GM12878 (cell line): ENCODE measurements at regions not wholly inside any gene's neighbourhood (a gene's known extent, or its start where the extent isn't known, plus 50 kb on each side); places are given as distances from the start of the nearest gene placed in this dataset.

Source experiments
- ATAC-seq: fragments of 200-7000 bp; cut with Tn5 transposase; 3 replicates; pipeline ENCODE4 v1.9.1; 2020; ENCODE audit warnings: mild to moderate bottlenecking, moderate library complexity
- BruUV-seq: library from RNA; stranded (reverse); fragments of 400-500 nt; replicated peaks from 2 replicates; lab custom pipeline; 2021; lab: Mats Ljungman, UMichigan
- CTCF ChIA-PET: fragments of 300-600 bp; sonication (Branson Sonifier 250); formaldehyde crosslinking; extraction: SDS; loops from one replicate; lab custom pipeline; 2021; ENCODE audit warnings: inconsistent platforms; lab: Yijun Ruan, JAX
- POLR2A ChIA-PET: fragments of 350-600 bp; formaldehyde crosslinking; extraction: SDS; loops from one replicate; lab custom pipeline; 2021; ENCODE audit warnings: inconsistent platforms; lab: Charles Lee
- RAD21 ChIA-PET: fragments of 300-600 bp; sonication (Branson Sonifier 250); formaldehyde crosslinking; loops from one replicate; lab custom pipeline; 2023; ENCODE audit warnings: antibody characterized with exemption; ENCODE audit not compliant: unreplicated experiment; lab: Charles Lee
- SMC1A ChIA-PET: fragments of 300-600 bp; sonication (Branson Sonifier 250); formaldehyde crosslinking; loops from one replicate; lab custom pipeline; 2023; ENCODE audit not compliant: unreplicated experiment, uncharacterized antibody; lab: Charles Lee
- DNase-seq: peaks from one replicate; pipeline ENCODE4 v3.0.0-alpha.2; 2011; ENCODE audit warnings: low read depth, low spot score
- FAIRE-seq: peaks from 3 replicates; lab custom pipeline; 2011; peaks lifted over from hg19 to GRCh38; lab: Jason Lieb, UNC
- H2AFZ ChIP-seq: 2 replicates; pipeline ENCODE4 v1.6.0; 2011; ENCODE audit warnings: low read depth, low read length, control low read depth; ENCODE audit not compliant: control insufficient read depth
- H3K27ac ChIP-seq: 2 replicates; pipeline ENCODE4 v1.5.1; 2011; ENCODE audit warnings: control low read depth; ENCODE audit not compliant: control insufficient read depth, insufficient read depth
- H3K27me3 ChIP-seq, 2 experiments: replicated peaks in 1 of 2; 2 replicates each; pipeline versions ENCODE4 v1.6.0 to v1.6.1; 2011; ENCODE audit warnings: low read length in 1 of 2; ENCODE audit not compliant: control insufficient read depth in 2 of 2, insufficient read depth in 2 of 2
- H3K36me3 ChIP-seq, 2 experiments: 2 replicates each; pipeline ENCODE4 v1.5.1; 2011; ENCODE audit warnings: low read length in 1 of 2; ENCODE audit not compliant: control insufficient read depth in 2 of 2, insufficient read depth in 2 of 2
- H3K4me1 ChIP-seq: 2 replicates; pipeline ENCODE4 v1.6.1; 2011; ENCODE audit warnings: mild to moderate bottlenecking, low read length, moderate library complexity, mixed read lengths; ENCODE audit not compliant: control insufficient read depth, insufficient read depth
- H3K4me2 ChIP-seq: 2 replicates; pipeline ENCODE4 v1.6.0; 2011; ENCODE audit warnings: control low read depth; ENCODE audit not compliant: control insufficient read depth, insufficient read depth
- H3K4me3 ChIP-seq: fragments of 200-600 bp; sonication (generic); 2 replicates; pipeline ENCODE4 v1.5.1; 2016
- H3K79me2 ChIP-seq: 2 replicates; pipeline ENCODE4 v1.6.0; 2011; ENCODE audit warnings: low read length; ENCODE audit not compliant: control insufficient read depth, insufficient read depth
- H3K9ac ChIP-seq: 2 replicates; pipeline ENCODE4 v1.8.0; 2011; ENCODE audit warnings: low read length, control low read depth, mixed read lengths; ENCODE audit not compliant: control insufficient read depth, insufficient read depth
- H3K9me3 ChIP-seq: replicated peaks from 3 replicates; pipeline ENCODE4 v1.5.1; 2011; ENCODE audit warnings: mild to moderate bottlenecking, low read length; ENCODE audit not compliant: control insufficient read depth, insufficient read depth
- H4K20me1 ChIP-seq: 2 replicates; pipeline ENCODE4 v1.6.0; 2011; ENCODE audit not compliant: control insufficient read depth, insufficient read depth
- BHLHE40 ChIP-seq, 2 experiments: fragments of 450-650 bp in 1 of 2; IDR thresholded peaks; 2 replicates each; pipeline ENCODE4 v1.6.1; 2011 to 2017; ENCODE audit warnings: low read depth in 2 of 2, borderline replicate concordance in 1 of 2, improper control_type of control experiment in 1 of 2, low read length in 1 of 2, mild to moderate bottlenecking in 1 of 2
- EED ChIP-seq: sonication (generic); IDR thresholded peaks from 2 replicates; pipeline ENCODE4 v1.6.1; 2016; ENCODE audit warnings: antibody characterized with exemption, low read depth
- FOXM1 ChIP-seq: IDR thresholded peaks from 2 replicates; pipeline ENCODE4 v1.6.1; 2012; ENCODE audit warnings: low read depth, mild to moderate bottlenecking, inconsistent platforms, low read length, moderate library complexity
- HDGF ChIP-seq: fragments of 450-650 bp; IDR thresholded peaks from 2 replicates; pipeline ENCODE4 v1.6.1; 2016; ENCODE audit warnings: antibody characterized with exemption
- JUND ChIP-seq: IDR thresholded peaks from 2 replicates; pipeline ENCODE4 v1.6.1; 2012; ENCODE audit warnings: low read depth, mild to moderate bottlenecking, low read length, improper control_type of control experiment, moderate library complexity
- KAT2A ChIP-seq: conservative IDR thresholded peaks from 2 replicates; pipeline ENCODE4 v1.6.1; 2011; ENCODE audit warnings: low read depth, low read length; ENCODE audit not compliant: control insufficient read depth
- MTA3 ChIP-seq: IDR thresholded peaks from 2 replicates; pipeline ENCODE4 v1.6.1; 2012; ENCODE audit warnings: low read length, inconsistent platforms, borderline replicate concordance
- NFIC ChIP-seq: IDR thresholded peaks from 2 replicates; pipeline ENCODE4 v1.6.1; 2012; ENCODE audit warnings: low read depth, mild to moderate bottlenecking, inconsistent platforms, low read length, moderate library complexity
- POLR2AphosphoS2 ChIP-seq: IDR thresholded peaks from 2 replicates; pipeline ENCODE4 v1.6.1; 2011; ENCODE audit warnings: low read depth, mild to moderate bottlenecking, low read length, improper control_type of control experiment, moderate library complexity
- POU2F2 ChIP-seq: IDR thresholded peaks from 3 replicates; pipeline ENCODE4 v1.6.1; 2011; ENCODE audit warnings: low read depth, mild to moderate bottlenecking, low read length, borderline replicate concordance
- RCOR1 ChIP-seq: conservative IDR thresholded peaks from 2 replicates; pipeline ENCODE4 v1.6.1; 2012; ENCODE audit warnings: low read depth, low read length, improper control_type of control experiment
- ZBED1 ChIP-seq: IDR thresholded peaks from 2 replicates; pipeline ENCODE4 v1.6.1; 2016; ENCODE audit warnings: borderline replicate concordance
- ZNF24 ChIP-seq: fragments of 450-650 bp; IDR thresholded peaks from 2 replicates; pipeline ENCODE4 v1.6.1; 2017; ENCODE audit warnings: antibody characterized with exemption, mild to moderate bottlenecking
- WGBS: methylation state at CpG from one replicate; pipeline ENCODE4 v1.1.6; 2016; ENCODE audit warnings: low lambda C conversion rate; ENCODE audit not compliant: insufficient replicate concordance, insufficient coverage; ENCODE audit errors: missing lambda C conversion rate; 5-methylcytosine and 5-hydroxymethylcytosine counted together
- in situ Hi-C: fragments of 300-500 bp; cut with MboI; formaldehyde crosslinking; loops from 9 replicates; pipeline ENCODE4 v1.14.3; 2018; ENCODE audit warnings: mixed read lengths
- intact Hi-C: fragments of 100-400 bp; cut with micrococcal nuclease; formaldehyde crosslinking; loops from one replicate; pipeline ENCODE4 v1.14.2; 2022; ENCODE audit not compliant: unreplicated experiment
- TF ChIP-seq, protein P1 (sequence below): fragments of 450-650 bp; formaldehyde crosslinking; IDR thresholded peaks from 2 replicates; pipeline ENCODE4 v1.5.0; 2022; ENCODE audit warnings: mild to moderate bottlenecking, missing genetic modification characterization
- TF ChIP-seq, protein P2 (sequence below): IDR thresholded peaks from 2 replicates; pipeline ENCODE4 v1.6.1; 2011; ENCODE audit warnings: low read depth, mild to moderate bottlenecking, low read length, moderate library complexity, borderline replicate concordance; ENCODE audit errors: extremely low read depth
- TF ChIP-seq, protein P3 (sequence below): fragments of 450-650 bp; IDR thresholded peaks from 2 replicates; pipeline ENCODE4 v1.6.1; 2016; ENCODE audit warnings: mild to moderate bottlenecking, moderate library complexity, borderline replicate concordance

DNA sequence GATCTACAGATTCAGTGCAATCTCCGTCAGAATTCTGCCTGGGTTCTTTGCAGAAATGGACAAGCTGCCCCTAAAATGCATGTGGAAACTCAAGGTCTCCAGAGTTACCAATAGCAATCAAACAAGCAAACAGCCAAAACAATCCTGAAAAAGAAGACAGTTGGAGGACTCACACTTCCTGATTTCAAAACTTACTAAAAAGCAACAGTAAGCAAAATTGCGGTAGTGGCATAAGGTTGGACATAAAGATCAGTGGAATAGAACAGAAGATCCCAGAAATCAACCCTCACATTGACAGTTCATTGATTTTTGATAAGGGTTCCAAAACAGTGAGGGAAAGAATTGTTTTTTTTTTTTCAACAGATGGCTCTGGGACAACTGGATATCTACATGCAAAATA, 59.7 kb downstream of the NPPC start:
- ATAC-seq (no peak), FAIRE-seq (no peak), DNase-seq (no peak)
- SMC1A ChIA-PET = no interaction called here
- no peaks in the 10 kb centered on the region for H4K20me1 ChIP-seq
- no peak overlapping the region for H3K4me3 ChIP-seq
- no peaks in the 10 kb centered on the region for H3K9me3 ChIP-seq
- intact Hi-C loops (no loop called here), in situ Hi-C loops (loop anchor here (5.0 kb wide), 1 partner anchor 59 kb away; no protein-coding TSS in a partner anchor)
- H3K4me2 ChIP-seq = no peak overlapping the region
- BruUV-seq = no TSS peak
- no peaks in the 10 kb centered on the region for H3K4me1 ChIP-seq
- no peak overlapping the region for H3K27ac ChIP-seq
- no peaks in the 10 kb centered on the region for H3K27me3 ChIP-seq
- no peaks in the 10 kb centered on the region for H3K36me3 ChIP-seq
- RAD21 ChIA-PET = no interaction called here
- H3K79me2 ChIP-seq = no peaks in the 10 kb centered on the region
- no peak overlapping the region for H3K9ac ChIP-seq
- CTCF ChIA-PET = no interaction called here
- no peak overlapping the region for H2AFZ ChIP-seq
- POLR2A ChIA-PET = no interaction called here
- WGBS = 96% methylated on average over 2 of the region's 2 CpGs
- TF ChIP-seq, protein P1, sequence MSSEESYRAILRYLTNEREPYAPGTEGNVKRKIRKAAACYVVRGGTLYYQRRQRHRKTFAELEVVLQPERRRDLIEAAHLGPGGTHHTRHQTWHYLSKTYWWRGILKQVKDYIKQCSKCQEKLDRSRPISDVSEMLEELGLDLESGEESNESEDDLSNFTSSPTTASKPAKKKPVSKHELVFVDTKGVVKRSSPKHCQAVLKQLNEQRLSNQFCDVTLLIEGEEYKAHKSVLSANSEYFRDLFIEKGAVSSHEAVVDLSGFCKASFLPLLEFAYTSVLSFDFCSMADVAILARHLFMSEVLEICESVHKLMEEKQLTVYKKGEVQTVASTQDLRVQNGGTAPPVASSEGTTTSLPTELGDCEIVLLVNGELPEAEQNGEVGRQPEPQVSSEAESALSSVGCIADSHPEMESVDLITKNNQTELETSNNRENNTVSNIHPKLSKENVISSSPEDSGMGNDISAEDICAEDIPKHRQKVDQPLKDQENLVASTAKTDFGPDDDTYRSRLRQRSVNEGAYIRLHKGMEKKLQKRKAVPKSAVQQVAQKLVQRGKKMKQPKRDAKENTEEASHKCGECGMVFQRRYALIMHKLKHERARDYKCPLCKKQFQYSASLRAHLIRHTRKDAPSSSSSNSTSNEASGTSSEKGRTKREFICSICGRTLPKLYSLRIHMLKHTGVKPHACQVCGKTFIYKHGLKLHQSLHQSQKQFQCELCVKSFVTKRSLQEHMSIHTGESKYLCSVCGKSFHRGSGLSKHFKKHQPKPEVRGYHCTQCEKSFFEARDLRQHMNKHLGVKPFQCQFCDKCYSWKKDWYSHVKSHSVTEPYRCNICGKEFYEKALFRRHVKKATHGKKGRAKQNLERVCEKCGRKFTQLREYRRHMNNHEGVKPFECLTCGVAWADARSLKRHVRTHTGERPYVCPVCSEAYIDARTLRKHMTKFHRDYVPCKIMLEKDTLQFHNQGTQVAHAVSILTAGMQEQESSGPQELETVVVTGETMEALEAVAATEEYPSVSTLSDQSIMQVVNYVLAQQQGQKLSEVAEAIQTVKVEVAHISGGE (CRISPR knock-in tag) = no peak
- TF ChIP-seq MTA3 = no peak
- no peak for TF ChIP-seq HDGF
- no peak for TF ChIP-seq BHLHE40 (IDR thresholded peaks at IDR 0.05; ENCODE audit: borderline replicate concordance in 1 of 2, low read depth in 2 of 2, low read length in 1 of 2)
- TF ChIP-seq NFIC = no peak
- TF ChIP-seq KAT2A = no peak
- TF ChIP-seq JUND = no peak
- TF ChIP-seq EED = no peak
- TF ChIP-seq FOXM1 = no peak
- TF ChIP-seq, protein P2, sequence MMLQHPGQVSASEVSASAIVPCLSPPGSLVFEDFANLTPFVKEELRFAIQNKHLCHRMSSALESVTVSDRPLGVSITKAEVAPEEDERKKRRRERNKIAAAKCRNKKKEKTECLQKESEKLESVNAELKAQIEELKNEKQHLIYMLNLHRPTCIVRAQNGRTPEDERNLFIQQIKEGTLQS = no peak
- TF ChIP-seq, protein P3, sequence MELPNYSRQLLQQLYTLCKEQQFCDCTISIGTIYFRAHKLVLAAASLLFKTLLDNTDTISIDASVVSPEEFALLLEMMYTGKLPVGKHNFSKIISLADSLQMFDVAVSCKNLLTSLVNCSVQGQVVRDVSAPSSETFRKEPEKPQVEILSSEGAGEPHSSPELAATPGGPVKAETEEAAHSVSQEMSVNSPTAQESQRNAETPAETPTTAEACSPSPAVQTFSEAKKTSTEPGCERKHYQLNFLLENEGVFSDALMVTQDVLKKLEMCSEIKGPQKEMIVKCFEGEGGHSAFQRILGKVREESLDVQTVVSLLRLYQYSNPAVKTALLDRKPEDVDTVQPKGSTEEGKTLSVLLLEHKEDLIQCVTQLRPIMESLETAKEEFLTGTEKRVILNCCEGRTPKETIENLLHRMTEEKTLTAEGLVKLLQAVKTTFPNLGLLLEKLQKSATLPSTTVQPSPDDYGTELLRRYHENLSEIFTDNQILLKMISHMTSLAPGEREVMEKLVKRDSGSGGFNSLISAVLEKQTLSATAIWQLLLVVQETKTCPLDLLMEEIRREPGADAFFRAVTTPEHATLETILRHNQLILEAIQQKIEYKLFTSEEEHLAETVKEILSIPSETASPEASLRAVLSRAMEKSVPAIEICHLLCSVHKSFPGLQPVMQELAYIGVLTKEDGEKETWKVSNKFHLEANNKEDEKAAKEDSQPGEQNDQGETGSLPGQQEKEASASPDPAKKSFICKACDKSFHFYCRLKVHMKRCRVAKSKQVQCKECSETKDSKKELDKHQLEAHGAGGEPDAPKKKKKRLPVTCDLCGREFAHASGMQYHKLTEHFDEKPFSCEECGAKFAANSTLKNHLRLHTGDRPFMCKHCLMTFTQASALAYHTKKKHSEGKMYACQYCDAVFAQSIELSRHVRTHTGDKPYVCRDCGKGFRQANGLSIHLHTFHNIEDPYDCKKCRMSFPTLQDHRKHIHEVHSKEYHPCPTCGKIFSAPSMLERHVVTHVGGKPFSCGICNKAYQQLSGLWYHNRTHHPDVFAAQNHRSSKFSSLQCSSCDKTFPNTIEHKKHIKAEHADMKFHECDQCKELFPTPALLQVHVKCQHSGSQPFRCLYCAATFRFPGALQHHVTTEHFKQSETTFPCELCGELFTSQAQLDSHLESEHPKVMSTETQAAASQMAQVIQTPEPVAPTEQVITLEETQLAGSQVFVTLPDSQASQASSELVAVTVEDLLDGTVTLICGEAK = no peak
- TF ChIP-seq ZBED1 = no peak
- no peak for TF ChIP-seq POU2F2
- TF ChIP-seq RCOR1 = no peak
- TF ChIP-seq ZNF24 = no peak
- TF ChIP-seq POLR2AphosphoS2 = no peak
